ENCODE measurements at regions not wholly inside any gene's neighbourhood (a gene's known extent, or its start where the extent isn't known, plus 50 kb on each side); places are given as distances from the start of the nearest gene placed in this dataset.

GRCh38 chr6:102944475-102944874, 1551.0 kb downstream of the GRIK2 start:
- H3K27ac ChIP-seq (ENCODE audit: low read depth in 1 of 2, low read length in 1 of 2), result no peak overlapping the region
- DNase-seq (peak in 1 of 3 donors; percentile 0), ATAC-seq (ENCODE audit: insufficient read depth, low FRiP score) (no peak)
- H3K9me3 ChIP-seq (ENCODE audit: control insufficient read depth in 4 of 4, insufficient read depth in 3 of 4, low read length in 3 of 4), result peaks cover 0 to 5% (median 0%) of the 10 kb centered on the region in 4 donors
- H3K36me3 ChIP-seq (ENCODE audit: control insufficient read depth in 4 of 4, insufficient read depth in 4 of 4, low read length in 4 of 4), result no peaks in the 10 kb centered on the region
- TF ChIP-seq CTCF (IDR thresholded peaks at IDR 0.05; ENCODE audit: control extremely low read depth, extremely low read depth), result no peak
- no peaks in the 10 kb centered on the region for H3K4me1 ChIP-seq (ENCODE audit: control insufficient read depth in 5 of 5, insufficient read depth in 5 of 5, low read length in 5 of 5)
- no peak overlapping the region for H3K9ac ChIP-seq (ENCODE audit: insufficient read depth in 1 of 2, low read length in 2 of 2)
- H3K4me3 ChIP-seq, result no peak overlapping the region
- WGBS, 2 donors, result 69 to 71% methylated on average over 1 of the region's 1 CpG
- H3K27me3 ChIP-seq (ENCODE audit: control insufficient read depth in 3 of 3, insufficient read depth in 3 of 3, low read length in 2 of 3), result no peaks in the 10 kb centered on the region

- Histone ChIP-seq H3K9me3 (ENCODE audit: control insufficient read depth in 4 of 4, insufficient read depth in 3 of 4, low read length in 3 of 4) (peaks cover 0 to 1% (median 0%) of the 10 kb centered on the region in 4 donors), H3K9ac (ENCODE audit: insufficient read depth in 1 of 2, low read length in 2 of 2) (no peak overlapping the region), H3K27me3 (ENCODE audit: control insufficient read depth in 3 of 3, insufficient read depth in 3 of 3, low read length in 2 of 3) (no peaks in the 10 kb centered on the region), H3K4me1 (ENCODE audit: control insufficient read depth in 5 of 5, insufficient read depth in 5 of 5, low read length in 5 of 5) (no peaks in the 10 kb centered on the region), H3K4me3 (no peak overlapping the region), H3K27ac (ENCODE audit: low read depth in 1 of 2, low read length in 1 of 2) (no peak overlapping the region), H3K36me3 (ENCODE audit: control insufficient read depth in 4 of 4, insufficient read depth in 4 of 4, low read length in 4 of 4) (no peaks in the 10 kb centered on the region)
- DNase-seq, result no peak
- no peak for TF ChIP-seq CTCF (IDR thresholded peaks at IDR 0.05; ENCODE audit: control extremely low read depth, extremely low read depth)
- ATAC-seq (ENCODE audit: insufficient read depth, low FRiP score), result no peak
Measured at GRCh38 chr6:102942206-102942605, 1548.7 kb downstream of the GRIK2 start.

GRCh38 chr6:102936959-102937358, 1543.5 kb downstream of the GRIK2 start:
- WGBS, 2 donors, result 61 to 81% methylated on average over 3 of the region's 3 CpGs
- Histone ChIP-seq H3K27ac (ENCODE audit: low read depth in 1 of 2, low read length in 1 of 2) (no peak overlapping the region), H3K9ac (ENCODE audit: insufficient read depth in 1 of 2, low read length in 2 of 2) (no peak overlapping the region), H3K9me3 (ENCODE audit: control insufficient read depth in 4 of 4, insufficient read depth in 3 of 4, low read length in 3 of 4) (no peaks in the 10 kb centered on the region), H3K4me1 (ENCODE audit: control insufficient read depth in 5 of 5, insufficient read depth in 5 of 5, low read length in 5 of 5) (no peaks in the 10 kb centered on the region), H3K36me3 (ENCODE audit: control insufficient read depth in 4 of 4, insufficient read depth in 4 of 4, low read length in 4 of 4) (no peaks in the 10 kb centered on the region), H3K27me3 (ENCODE audit: control insufficient read depth in 3 of 3, insufficient read depth in 3 of 3, low read length in 2 of 3) (no peaks in the 10 kb centered on the region), H3K4me3 (no peak overlapping the region)
- no peak for DNase-seq
- TF ChIP-seq CTCF (IDR thresholded peaks at IDR 0.05; ENCODE audit: control extremely low read depth, extremely low read depth), result no peak
- ATAC-seq (ENCODE audit: insufficient read depth, low FRiP score), result no peak

- Histone ChIP-seq H3K4me1 (ENCODE audit: control insufficient read depth in 5 of 5, insufficient read depth in 5 of 5, low read length in 5 of 5) (no peaks in the 10 kb centered on the region), H3K27ac (ENCODE audit: low read depth in 1 of 2, low read length in 1 of 2) (no peak overlapping the region), H3K36me3 (ENCODE audit: control insufficient read depth in 4 of 4, insufficient read depth in 4 of 4, low read length in 4 of 4) (no peaks in the 10 kb centered on the region), H3K9me3 (ENCODE audit: control insufficient read depth in 4 of 4, insufficient read depth in 3 of 4, low read length in 3 of 4) (no peaks in the 10 kb centered on the region), H3K9ac (ENCODE audit: insufficient read depth in 1 of 2, low read length in 2 of 2) (no peak overlapping the region), H3K27me3 (ENCODE audit: control insufficient read depth in 3 of 3, insufficient read depth in 3 of 3, low read length in 2 of 3) (no peaks in the 10 kb centered on the region), H3K4me3 (no peak overlapping the region)
- ATAC-seq (ENCODE audit: insufficient read depth, low FRiP score), result no peak
- no peak for DNase-seq
- WGBS, 2 donors, result 92 to 94% methylated on average over 3 of the region's 3 CpGs
- TF ChIP-seq CTCF (IDR thresholded peaks at IDR 0.05; ENCODE audit: control extremely low read depth, extremely low read depth), result no peak
Measured at GRCh38 chr6:102928109-102928508, 1534.6 kb downstream of the GRIK2 start.
